NCI-H146 (cell line): ENCODE measurements at regions not wholly inside any gene's neighbourhood (a gene's known extent, or its start where the extent isn't known, plus 50 kb on each side); places are given as distances from the start of the nearest gene placed in this dataset.
A peak's percentile ranks its signal among the peaks of the same experiment; 100 is the strongest.
"Not testable (repeated sequence)": the region's sequence is repeated elsewhere in the genome, so short reads cannot be mapped to it uniquely, and the experiment has no call there.

Experiments
- DNase-seq: peaks from one replicate; lab custom pipeline; 2025; lab: John Stamatoyannopoulos, UW

DNA sequence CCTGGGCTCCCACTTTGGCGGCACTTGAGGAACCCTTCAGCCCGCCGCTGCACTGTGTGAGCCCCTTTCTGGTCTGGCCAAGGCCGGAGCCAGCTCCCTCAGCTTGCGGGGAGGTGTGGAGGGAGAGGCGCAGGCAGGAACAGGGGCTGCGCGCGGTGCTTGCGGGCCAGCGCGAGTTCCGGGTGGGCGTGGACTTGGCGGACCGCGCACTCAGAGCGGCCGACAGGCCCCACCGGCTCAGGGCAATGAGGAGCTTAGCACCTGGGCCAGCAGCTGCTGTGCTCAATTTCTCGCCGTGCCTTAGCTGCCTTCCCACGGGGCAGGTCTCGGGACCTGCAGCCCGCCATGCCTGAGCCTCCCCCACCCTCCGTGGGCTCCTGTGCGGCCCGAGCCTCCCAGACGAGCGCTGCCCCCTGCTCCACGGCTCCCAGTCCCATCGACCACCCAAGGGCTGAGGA lies 324.8 kb downstream of the RAD51AP2 start:
- DNase-seq = not testable (repeated sequence)

DNA sequence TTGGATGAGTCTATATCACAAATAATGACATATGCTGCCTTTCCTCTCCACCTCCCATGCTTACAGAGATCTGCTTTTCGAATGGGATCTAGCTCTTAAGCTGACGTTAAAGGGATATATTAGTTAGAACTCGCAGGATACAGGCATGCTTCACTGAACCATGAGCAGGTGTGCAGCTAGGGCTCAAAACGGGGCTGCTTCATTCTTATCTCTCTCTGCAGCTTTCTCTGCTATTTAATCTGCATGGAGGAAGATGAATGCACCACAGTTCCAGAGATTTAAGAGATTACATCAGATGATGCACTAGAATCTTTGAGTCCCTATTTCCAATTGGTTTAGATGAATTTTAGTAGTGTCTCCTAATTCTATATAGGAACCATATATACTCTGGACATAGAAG lies 327.0 kb downstream of the RAD51AP2 start:
- no peak for DNase-seq

DNA sequence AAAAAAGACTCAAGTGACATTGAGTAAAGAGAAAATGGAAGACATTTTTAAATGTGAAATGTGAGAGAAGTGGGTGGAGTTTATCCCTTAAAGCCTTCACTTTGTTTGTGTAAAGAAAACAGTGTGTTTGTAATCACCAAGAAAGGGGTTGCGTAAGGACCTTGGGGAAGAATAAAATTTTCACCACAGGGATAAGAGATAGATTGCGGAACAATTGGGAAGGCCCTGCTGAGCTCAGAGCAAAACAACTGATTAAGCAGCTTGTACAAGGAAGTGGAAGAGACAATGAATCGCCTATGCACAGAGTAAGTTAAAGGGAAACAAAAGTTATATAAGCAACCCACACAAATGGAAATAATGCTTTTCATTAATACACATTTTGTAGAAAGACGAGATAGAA lies 327.7 kb downstream of the RAD51AP2 start:
- DNase-seq = no peak

DNA sequence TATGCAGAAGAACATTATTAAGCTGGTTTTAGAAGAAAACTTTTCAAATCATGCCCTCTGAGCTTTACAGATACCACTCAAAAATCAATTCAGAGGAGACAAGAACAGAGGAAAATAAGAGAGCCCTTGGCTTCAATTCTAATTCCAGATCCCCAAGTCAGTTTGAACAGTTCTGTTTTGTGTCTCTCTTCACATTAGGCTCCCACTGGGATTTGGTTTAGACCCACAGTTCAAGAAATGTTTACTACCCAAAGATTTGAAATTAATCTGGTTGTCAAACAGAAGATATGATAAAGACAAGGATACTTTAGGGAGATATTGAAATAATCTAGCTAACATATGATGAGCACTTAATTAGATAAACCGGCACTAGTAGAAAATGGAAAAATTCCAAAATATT lies 329.5 kb downstream of the RAD51AP2 start:
- no peak for DNase-seq

DNA sequence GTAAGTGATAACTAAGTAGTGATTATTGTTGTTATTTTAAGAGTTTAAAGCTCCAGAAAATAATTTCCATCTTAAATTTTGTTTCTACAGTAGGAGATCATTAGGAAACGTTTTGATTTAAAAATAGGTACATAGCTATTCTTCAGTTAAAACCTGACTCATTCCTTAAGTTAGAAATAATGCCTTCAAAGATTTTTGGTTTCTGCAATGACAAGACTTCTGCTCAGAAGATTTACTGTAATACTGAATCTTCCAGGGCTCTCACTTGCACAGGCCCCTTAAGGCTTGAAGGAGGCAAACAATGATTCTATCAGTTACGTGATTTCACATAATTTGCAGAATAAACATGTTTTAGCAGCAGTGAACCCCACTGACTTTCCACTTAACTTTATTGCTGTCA lies 333.7 kb downstream of the RAD51AP2 start:
- DNase-seq = no peak

DNA sequence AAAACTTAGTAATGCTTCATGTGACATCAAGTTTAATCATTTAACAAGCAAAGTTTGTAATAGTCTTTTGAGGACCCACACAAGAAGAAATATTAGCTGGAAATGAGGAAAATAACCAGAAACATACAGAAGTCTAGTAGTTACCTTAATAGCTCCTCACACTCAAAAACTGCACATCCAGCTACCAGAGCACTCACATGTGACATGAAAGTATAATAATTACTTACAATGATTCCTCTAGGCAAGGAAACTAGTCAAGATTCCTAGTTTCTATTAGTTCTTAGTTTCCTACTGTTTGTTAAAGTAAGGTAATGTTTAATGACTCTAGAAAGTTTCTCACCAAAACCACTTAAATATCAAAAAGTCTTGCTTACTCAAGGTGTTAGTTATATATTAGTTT lies 335.8 kb downstream of the RAD51AP2 start:
- DNase-seq = no peak

DNA sequence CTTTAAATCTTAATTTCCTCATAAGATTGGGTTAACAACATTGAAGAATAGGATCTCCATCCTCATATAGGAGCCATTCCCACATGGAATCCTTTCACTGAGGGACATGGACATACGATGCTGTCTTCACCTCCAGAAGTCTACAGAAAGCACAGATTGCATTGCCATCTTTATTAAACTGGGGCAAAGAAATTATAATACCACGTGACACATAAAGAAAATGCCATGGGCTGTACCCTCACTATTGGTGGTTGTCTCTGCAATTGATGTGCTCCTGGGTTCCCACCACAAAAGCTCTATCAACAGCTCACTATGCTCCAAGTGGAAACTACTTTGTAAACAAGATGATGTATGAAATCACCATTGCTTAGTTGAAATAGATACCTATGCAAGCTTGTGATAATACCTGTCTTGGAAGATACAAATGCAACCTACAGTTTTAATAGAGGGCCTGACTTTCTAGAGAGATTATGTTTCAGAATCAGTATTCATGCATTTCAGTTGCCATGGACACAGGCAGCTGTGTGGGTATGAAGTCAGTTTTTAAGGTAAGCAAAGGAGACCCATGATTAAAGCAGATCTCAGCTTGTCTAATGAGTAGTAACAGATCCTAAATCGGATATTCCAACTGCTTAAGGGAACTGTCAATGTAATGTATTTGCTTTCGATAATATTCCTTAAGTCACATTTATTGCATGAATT lies 337.0 kb downstream of the RAD51AP2 start:
- DNase-seq = peak; percentile 29

DNA sequence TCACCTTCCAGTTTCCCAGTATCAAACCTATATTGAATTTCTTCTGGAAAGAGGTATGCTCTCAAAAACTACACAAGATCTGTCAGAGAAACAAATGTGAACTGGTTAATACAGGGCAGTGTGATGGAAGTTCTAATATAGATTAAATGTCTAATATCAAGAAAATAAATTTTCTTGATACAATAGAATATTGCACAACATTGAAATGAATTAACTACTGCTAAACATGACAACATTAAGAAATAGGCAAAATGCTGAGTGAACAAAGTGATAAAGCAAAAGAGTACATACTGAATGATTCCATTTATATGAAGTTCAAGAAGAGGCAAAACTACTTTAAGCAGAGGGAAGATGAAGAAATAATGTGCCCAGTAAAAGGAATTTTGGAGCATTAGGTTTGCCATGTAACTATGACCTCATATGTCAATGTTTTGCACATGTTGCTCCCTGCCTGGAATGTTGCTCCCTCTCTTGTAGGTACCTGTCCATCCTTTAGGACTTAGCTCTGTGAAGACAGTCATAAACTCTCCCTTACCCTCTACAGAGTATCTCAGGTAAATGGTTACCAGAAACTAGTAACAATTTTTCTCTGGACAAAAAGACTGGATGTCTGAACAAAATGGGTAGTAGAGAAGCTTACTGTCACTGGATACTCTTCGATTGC lies 339.0 kb downstream of the RAD51AP2 start:
- no peak for DNase-seq

DNA sequence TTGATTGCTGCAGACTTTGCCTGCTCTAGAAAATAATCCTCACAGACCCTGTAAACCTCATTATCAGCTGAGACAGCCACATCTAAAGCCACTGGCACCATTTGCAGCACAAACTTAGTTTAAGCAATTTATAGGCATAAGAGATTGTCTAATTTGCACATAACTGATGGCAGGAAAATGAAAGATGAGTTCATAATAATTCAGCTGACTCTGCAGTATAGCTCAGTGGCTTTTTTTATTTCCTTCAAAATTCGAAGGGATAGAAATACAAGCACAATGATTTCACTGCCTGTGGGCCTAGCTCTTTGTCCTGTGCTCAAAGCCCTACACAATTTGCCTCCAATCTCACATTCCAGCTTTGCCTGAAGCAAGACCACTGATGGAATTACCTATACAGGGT lies 341.2 kb downstream of the RAD51AP2 start:
- DNase-seq = no peak

DNA sequence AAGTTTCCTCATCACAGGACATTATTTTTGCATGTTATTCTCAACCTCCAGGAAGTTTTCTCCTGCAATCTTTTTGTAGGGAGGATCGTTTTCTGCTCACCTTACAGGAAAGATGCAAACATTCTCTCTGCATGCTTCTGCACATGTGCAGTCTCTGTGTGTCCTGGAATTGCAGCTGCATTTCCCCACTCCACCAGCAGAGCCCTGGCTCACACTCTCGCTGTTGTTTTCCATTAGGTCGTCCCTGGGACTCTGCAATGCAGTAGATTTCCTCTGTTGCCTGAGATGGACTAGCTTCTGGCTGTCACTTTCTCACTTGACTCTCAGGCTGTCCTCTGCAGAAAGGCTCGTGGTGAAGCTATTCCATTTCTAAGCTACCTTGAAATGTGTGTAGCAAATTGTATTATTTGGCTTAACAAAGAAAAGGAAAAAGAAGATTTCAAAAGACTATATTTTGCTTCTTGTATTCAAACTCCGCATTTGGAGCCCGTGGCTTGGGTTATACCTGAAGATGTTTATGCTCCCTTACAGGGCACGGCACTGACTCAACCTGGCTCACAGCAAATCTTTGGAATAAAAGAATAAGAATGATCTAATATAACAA lies 346.7 kb downstream of the RAD51AP2 start:
- DNase-seq = peak; percentile 35

DNA sequence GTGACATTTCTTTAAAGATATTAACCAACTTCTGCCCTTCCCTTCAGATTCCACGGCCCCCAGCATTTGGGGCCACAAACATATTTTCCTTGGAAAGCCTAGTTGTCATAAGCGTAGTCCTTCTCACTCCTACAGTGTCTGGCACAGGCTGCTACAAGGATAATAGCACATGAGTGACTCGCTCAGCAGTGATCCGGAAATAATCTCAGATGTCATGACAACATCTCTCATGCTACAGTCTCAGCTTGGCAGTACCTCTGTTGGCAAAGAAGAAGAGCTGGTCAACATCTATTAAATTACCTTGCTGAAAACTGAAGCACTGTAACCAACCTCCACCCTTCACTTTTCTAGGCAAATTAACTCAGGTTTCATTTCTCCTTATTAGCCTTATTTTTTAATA lies 351.7 kb downstream of the RAD51AP2 start:
- peak; percentile 55 for DNase-seq

DNA sequence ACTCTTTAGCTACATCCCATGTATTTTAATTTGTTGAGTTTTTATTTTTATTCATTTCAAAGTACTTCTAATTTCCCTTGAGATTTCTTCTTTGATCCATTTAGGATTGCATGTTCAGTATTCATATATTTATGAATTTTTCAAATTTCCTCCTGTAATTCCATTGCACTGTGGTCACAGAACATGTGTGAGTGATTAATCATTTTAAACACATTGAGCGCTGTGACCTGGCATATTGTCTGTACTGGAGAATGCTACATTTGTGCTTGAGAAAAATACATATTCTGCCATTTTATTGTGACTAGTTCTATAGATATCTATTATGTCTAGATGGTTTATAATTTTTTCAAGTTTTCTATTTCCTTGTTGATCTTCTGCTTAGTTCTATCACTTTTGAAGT lies 353.7 kb downstream of the RAD51AP2 start:
- DNase-seq = no peak

DNA sequence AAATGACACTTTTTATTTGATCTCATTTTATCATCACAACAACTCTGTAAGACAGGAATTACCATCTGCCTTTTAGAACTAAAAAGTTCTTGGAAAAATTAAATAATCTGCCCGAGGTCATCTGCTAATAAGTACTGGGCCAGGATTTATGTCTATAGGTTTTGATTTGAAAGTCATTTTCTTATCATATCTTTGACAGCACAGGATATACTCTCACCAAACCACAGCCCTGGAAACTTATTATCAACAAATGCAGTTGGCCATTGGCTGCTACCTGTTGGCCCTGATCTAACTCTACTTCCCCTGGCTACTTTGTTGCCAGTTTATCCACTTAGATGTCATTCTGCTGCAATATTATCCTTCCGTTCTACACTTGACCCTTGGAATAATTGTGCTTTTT lies 354.6 kb downstream of the RAD51AP2 start:
- no peak for DNase-seq

DNA sequence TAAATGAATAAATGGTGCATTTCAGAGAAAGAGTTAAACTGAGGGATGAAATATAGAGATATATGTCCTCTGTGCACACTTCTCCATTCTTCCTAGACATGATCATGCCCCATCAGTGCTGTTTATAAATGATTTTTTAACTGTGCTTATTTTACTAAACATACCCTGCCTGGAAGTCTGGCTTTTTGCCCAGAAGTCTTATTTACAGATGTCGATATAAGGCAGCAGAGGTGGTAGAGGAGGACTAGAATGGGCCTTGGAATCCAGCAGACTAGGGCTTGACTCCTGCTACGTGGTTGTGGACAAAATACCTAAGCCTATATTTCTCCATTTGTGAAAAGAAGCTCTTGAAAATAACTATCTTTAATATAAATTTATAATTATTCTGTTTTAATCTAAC lies 355.5 kb downstream of the RAD51AP2 start:
- peak; percentile 4 for DNase-seq

DNA sequence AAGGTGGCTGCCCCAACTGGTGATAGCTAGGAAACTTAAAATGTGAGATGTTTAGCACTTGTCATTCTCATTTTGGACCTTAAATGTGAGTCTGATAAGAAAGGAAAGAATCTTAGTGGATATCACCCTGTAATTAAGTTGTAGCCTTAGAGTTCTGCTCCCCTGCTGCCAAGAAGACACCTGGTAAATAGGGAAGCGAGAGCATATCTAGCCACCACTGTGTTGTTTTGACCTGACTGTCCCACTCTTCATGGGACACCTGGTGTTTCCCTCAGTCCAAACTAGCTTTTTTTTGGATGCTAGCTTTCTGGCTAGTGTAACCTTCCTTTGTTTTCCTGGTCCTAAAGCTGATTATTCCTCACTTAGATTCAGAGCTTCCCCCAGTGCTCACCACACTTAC lies 357.6 kb downstream of the RAD51AP2 start:
- no peak for DNase-seq

DNA sequence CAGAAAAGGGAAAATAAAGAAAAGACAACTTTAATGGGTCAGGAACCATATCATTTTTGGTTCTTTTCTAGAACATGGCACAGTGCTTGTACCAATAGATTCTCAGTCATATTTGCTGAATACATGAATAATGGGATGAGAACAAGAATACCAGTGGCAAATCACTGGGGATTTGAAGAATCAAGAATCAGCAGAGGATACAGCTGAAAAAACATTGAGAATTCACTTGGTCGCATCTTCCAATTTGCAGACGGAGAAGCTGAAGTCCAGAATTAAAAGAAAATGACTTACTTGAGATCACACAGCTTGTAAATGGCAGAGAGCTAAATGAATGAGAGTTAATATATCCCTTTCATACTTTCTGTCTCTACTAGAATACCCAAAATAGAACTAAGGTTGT lies 362.2 kb downstream of the RAD51AP2 start:
- DNase-seq = no peak

DNA sequence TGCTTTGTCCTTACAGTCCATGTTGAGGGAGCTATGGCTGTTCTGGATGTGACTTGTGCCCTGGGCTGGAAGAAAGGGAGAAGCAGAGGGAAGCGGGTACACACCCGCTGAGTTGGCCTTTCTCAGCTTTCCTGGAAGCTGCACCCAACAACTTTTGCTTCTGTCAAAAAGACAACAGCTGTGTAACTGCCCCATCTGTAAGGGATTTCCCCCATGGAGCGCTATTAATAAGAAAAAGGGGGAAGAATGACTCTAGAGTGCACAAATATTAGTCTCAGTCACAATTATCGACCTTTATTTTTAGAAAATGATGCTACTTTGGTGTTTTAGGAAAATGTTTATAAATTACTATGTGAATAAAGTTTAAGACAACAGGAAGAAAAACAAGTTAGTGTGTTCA lies 368.3 kb downstream of the RAD51AP2 start:
- no peak for DNase-seq

DNA sequence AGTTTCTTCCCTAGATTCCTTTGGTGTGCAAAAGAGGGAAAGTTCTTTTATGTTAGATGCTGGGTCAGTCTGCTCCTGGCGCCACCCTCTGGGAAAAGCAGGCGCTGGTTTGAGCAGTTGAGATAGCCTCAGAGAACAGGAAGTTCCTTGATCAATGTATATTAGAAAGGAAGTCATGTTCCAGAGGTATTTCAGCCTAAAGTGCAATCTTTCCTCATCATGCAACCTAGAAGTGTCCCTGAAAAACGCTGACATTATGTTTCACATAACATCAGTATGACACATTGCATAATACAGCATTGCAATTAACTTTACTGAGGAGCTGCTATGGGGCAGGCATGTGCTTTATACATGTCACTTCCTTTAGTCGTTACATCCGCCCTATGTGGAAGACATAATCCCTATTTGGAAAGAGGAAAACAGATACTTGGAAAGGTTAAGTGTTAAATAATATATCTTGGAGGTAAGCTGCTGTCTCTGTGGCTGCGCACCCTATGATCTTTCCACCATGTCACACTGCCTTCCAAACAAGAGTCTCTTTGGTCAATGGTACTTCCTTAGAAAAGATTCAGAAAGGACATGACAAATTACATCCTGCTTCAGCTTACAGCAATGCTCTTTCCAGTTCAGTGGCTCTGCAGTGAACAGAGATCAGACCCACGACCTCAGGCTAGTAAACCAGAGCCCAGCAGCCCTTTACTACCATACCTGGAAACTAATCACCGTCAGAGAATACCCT lies 369.7 kb downstream of the RAD51AP2 start:
- DNase-seq = peak; percentile 32

DNA sequence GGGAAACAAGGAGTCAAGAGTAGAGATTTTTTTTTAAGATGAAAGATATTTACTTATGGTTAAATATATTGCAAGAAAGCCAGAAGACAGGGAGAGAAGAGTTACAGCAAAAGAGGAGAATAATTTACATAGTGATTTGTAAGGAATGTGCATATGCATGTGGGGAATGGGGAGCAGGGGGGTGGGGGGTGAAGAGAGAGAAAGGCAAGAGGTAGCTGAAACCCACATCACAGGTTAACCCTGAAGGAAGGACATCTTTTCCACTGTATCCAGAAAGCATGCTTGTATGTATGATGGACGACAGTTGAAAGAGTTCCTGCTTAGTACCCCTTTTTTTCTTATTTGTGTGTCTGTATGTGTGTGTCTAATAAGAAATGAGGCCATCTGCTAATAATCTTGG lies 371.9 kb downstream of the RAD51AP2 start:
- no peak for DNase-seq

DNA sequence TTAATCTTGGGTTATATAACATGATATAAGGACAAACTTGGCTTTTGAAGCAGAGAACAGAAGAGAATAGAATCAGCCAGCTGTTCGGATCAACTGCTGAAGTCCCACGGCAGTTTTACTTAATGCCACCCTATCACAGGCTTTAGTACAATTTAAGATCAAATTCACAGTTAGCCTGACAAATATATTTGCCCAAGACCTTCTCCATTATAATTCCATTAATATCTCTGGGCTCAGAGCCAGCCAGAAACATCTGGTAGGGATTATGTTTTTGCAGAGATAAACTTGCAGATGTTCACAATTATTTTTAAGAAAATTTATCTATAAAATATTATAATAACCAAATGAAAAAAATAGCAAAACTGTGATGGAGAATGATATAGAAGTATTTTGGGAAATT lies 381.4 kb downstream of the RAD51AP2 start:
- no peak for DNase-seq

DNA sequence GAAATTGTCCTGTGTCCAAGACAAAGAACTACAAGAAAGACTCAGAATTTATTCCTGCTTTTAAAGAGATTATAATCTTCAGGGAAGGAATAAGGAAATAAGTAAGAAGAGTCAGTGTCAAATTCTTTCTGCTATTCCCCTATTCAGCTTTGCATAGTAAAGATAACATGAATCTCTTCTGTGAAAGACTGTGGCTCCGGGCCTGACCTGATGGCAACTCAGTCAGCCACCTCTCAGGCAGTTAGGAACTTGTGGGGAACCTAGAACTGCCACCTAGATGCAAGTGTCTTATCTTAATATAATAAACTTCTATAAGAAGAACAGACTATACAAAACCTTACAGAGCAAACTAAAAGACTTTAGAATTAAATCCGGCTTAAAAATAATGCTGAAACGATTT lies 382.0 kb downstream of the RAD51AP2 start:
- no peak for DNase-seq

DNA sequence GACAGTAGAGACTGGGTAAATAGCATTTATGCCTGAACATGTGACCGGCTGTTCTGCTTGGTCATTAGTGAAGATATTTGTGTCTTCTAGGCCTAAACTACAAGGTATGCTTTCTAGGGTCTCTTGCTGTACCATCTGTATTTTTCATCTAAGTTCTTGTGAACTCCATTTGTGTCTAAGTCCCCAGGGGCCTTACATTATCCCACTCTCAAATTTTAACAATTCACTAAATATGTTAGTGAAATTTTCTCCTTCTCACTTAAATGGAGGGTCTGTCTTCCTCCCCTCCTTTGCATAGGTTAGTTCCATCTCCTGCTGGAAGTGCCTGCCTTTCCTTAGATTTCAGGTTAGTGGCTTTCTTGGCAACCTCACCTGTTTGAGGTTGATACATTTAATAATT lies 382.6 kb downstream of the RAD51AP2 start:
- no peak for DNase-seq
